Endodermal cell (in vitro differentiated cells): ENCODE measurements at regions not wholly inside any gene's neighbourhood (a gene's known extent, or its start where the extent isn't known, plus 50 kb on each side); places are given as distances from the start of the nearest gene placed in this dataset.

Experiments
- DNase-seq: peaks from one replicate; pipeline ENCODE4 v3.0.0-alpha.2; 2017
- H3K27ac ChIP-seq: 2 replicates; pipeline ENCODE4 v1.5.1; 2013; ENCODE audit warnings: mild to moderate bottlenecking, low read depth, low read length, moderate library complexity
- H3K27me3 ChIP-seq: 2 replicates; pipeline ENCODE4 v1.6.1; 2013; ENCODE audit warnings: mild to moderate bottlenecking, low read length, moderate library complexity; ENCODE audit not compliant: insufficient read depth, control insufficient read depth, poor library complexity, severe bottlenecking
- H3K36me3 ChIP-seq: 2 replicates; pipeline ENCODE4 v1.7.0; 2013; ENCODE audit warnings: mild to moderate bottlenecking, low read length, moderate library complexity; ENCODE audit not compliant: control insufficient read depth, insufficient read depth
- H3K4me1 ChIP-seq: one replicate; pipeline ENCODE4 v1.7.0; 2013; ENCODE audit warnings: low read length; ENCODE audit not compliant: control insufficient read depth, insufficient read depth
- H3K4me3 ChIP-seq: 2 replicates; pipeline ENCODE4 v1.5.1; 2013; ENCODE audit warnings: mild to moderate bottlenecking, low read length, moderate library complexity
- H3K9ac ChIP-seq: 2 replicates; pipeline ENCODE4 v1.6.1; 2013; ENCODE audit warnings: mild to moderate bottlenecking, low read length, moderate library complexity; ENCODE audit not compliant: poor library complexity, severe bottlenecking; ENCODE audit errors: extremely low read depth
- H3K9me3 ChIP-seq: 2 replicates; pipeline ENCODE4 v1.6.1; 2013; ENCODE audit warnings: mild to moderate bottlenecking, low read length, moderate library complexity; ENCODE audit not compliant: control insufficient read depth
- H3K27ac Mint-ChIP-seq: 2 replicates; pipeline ENCODE4 v1.8.0; 2020; ENCODE audit warnings: mixed read lengths
- H3K27me3 Mint-ChIP-seq: 2 replicates; pipeline ENCODE4 v1.8.0; 2021; ENCODE audit warnings: mild to moderate bottlenecking, mixed read lengths; ENCODE audit not compliant: insufficient read depth
- H3K36me3 Mint-ChIP-seq: 2 replicates; pipeline ENCODE4 v1.8.0; 2020; ENCODE audit warnings: low read depth, mixed read lengths
- H3K4me1 Mint-ChIP-seq: 2 replicates; pipeline ENCODE4 v1.8.0; 2020; ENCODE audit warnings: mixed read lengths
- H3K4me3 Mint-ChIP-seq: 2 replicates; pipeline ENCODE4 v1.8.0; 2020; ENCODE audit warnings: mild to moderate bottlenecking, moderate library complexity, mixed read lengths
- H3K9me3 Mint-ChIP-seq: 2 replicates; pipeline ENCODE4 v1.8.0; 2020; ENCODE audit warnings: mild to moderate bottlenecking, mixed read lengths
- CTCF ChIP-seq: fragments of 200-600 bp; sonication (generic); conservative IDR thresholded peaks from 2 replicates; pipeline ENCODE4 v1.5.0; 2021; ENCODE audit warnings: antibody characterized with exemption, mild to moderate bottlenecking
- WGBS, 2 experiments: methylation state at CpG; one replicate each; pipeline versions ENCODE4 v1.1.5 to v1.1.7; 2013; ENCODE audit warnings: missing lambda C conversion rate in 2 of 2, mixed read lengths in 1 of 2; ENCODE audit not compliant: insufficient coverage in 1 of 2, insufficient read length in 1 of 2; 5-methylcytosine and 5-hydroxymethylcytosine counted together

- H3K9me3 ChIP-seq = peaks cover 23% of the 10 kb centered on the region
- peaks cover 12% of the 10 kb centered on the region for H3K9me3 Mint-ChIP-seq
- 85 to 91% methylated on average over 4 of the region's 4 CpGs for WGBS, 2 experiments
- H3K4me1 ChIP-seq = peaks cover 7% of the 10 kb centered on the region
- H3K4me3 Mint-ChIP-seq = no peak overlapping the region
- H3K9ac ChIP-seq = no peak overlapping the region
- no peaks in the 10 kb centered on the region for H3K36me3 Mint-ChIP-seq
- H3K27ac ChIP-seq = no peak overlapping the region
- DNase-seq = no peak
- H3K36me3 ChIP-seq = no peaks in the 10 kb centered on the region
- H3K27ac Mint-ChIP-seq = no peak overlapping the region
- H3K27me3 Mint-ChIP-seq = no peaks in the 10 kb centered on the region
- no peaks in the 10 kb centered on the region for H3K27me3 ChIP-seq
- no peak overlapping the region for H3K4me3 ChIP-seq
- TF ChIP-seq CTCF = no peak
- peaks cover 40% of the 10 kb centered on the region for H3K4me1 Mint-ChIP-seq
These were observed 116.3 kb upstream of the ARPP21 start for GRCh38 chr3:35523074-35523473.

DNA sequence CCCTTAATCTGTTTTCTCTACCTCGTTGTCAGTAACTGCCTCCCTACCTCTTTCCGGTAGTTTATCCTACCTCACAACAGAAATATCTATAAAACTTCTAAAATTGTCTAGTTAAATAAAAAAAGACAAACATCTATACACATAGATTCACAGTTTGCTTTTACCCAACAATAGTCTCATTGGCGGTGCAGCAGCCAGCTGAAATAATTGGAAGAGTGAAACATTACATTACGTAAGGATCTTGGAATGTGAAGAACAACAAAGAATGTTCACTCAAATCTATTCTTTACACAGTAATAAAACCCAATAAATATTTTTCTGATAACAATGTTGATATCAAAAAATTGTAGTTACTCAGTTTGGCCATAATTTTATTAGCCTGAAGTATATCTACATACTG, 115.5 kb upstream of the ARPP21 start:
- H3K4me1 Mint-ChIP-seq = peaks cover 40% of the 10 kb centered on the region
- no peak overlapping the region for H3K9ac ChIP-seq
- 90% methylated on average over 4 of the region's 4 CpGs; no CpG with 5 or more reads in 1 of the 2 experiments for WGBS, 2 experiments
- no peaks in the 10 kb centered on the region for H3K36me3 Mint-ChIP-seq
- no peaks in the 10 kb centered on the region for H3K27me3 Mint-ChIP-seq
- H3K4me1 ChIP-seq = peaks cover 7% of the 10 kb centered on the region
- H3K27ac Mint-ChIP-seq = no peak overlapping the region
- no peak overlapping the region for H3K27ac ChIP-seq
- H3K4me3 ChIP-seq = no peak overlapping the region
- peaks cover 18% of the 10 kb centered on the region for H3K9me3 ChIP-seq
- H3K27me3 ChIP-seq = no peaks in the 10 kb centered on the region
- DNase-seq = no peak
- TF ChIP-seq CTCF = no peak
- H3K36me3 ChIP-seq = no peaks in the 10 kb centered on the region
- H3K9me3 Mint-ChIP-seq = peaks cover 4% of the 10 kb centered on the region
- H3K4me3 Mint-ChIP-seq = no peak overlapping the region

- Mint-ChIP-seq H3K9me3 (no peaks in the 10 kb centered on the region), H3K27me3 (no peaks in the 10 kb centered on the region), H3K4me3 (no peak overlapping the region), H3K27ac (no peak overlapping the region), H3K4me1 (peaks cover 44% of the 10 kb centered on the region), H3K36me3 (no peaks in the 10 kb centered on the region)
- Histone ChIP-seq H3K36me3 (no peaks in the 10 kb centered on the region), H3K9ac (no peak overlapping the region), H3K9me3 (peaks cover 11% of the 10 kb centered on the region), H3K4me1 (peaks cover 7% of the 10 kb centered on the region), H3K27ac (no peak overlapping the region), H3K4me3 (no peak overlapping the region), H3K27me3 (no peaks in the 10 kb centered on the region)
- TF ChIP-seq CTCF = no peak
- DNase-seq = no peak
- 81 to 89% methylated on average over 2 of the region's 2 CpGs for WGBS, 2 experiments
These were observed 114.5 kb upstream of the ARPP21 start for GRCh38 chr3:35524856-35525255.
